Activated gamma-delta T cell treated with anti-CD3 and anti-CD28 coated beads, Interleukin-2, amount 50 U/mL, for 16 hours (primary cell): ENCODE measurements at regions not wholly inside any gene's neighbourhood (a gene's known extent, or its start where the extent isn't known, plus 50 kb on each side); places are given as distances from the start of the nearest gene placed in this dataset.

Experiments used
- DNase-seq: peaks from one replicate; pipeline ENCODE4 v3.0.0-alpha.2; 2020; ENCODE audit warnings: low read depth

- no peak for DNase-seq
These were observed 260.4 kb downstream of the GALC start for GRCh38 chr14:87732562-87732961.

GRCh38 chr14:87725318-87725717, 267.7 kb downstream of the GALC start:
- DNase-seq = no peak

- DNase-seq = no peak
These were observed 280.4 kb downstream of the GALC start for GRCh38 chr14:87712396-87713090.

- DNase-seq = no peak
These were observed 287.5 kb downstream of the GALC start for GRCh38 chr14:87705439-87705896.

GRCh38 chr14:87698481-87698880, 294.5 kb downstream of the GALC start:
- no peak for DNase-seq

- no peak for DNase-seq
These were observed 296.5 kb downstream of the GALC start for GRCh38 chr14:87696485-87696884.

- no peak for DNase-seq
These were observed 301.7 kb downstream of the GALC start for GRCh38 chr14:87691042-87691881.

- no peak for DNase-seq
These were observed 302.8 kb downstream of the GALC start for GRCh38 chr14:87690076-87690613.

GRCh38 chr14:87688524-87688923, 304.5 kb downstream of the GALC start:
- DNase-seq = no peak

- no peak for DNase-seq
These were observed 305.6 kb downstream of the GALC start for GRCh38 chr14:87687420-87687819.

- DNase-seq = no peak
These were observed 306.2 kb downstream of the GALC start for GRCh38 chr14:87686746-87687145.

- no peak for DNase-seq
These were observed 313.1 kb downstream of the GALC start for GRCh38 chr14:87679866-87680265.

GRCh38 chr14:87678624-87679023, 314.4 kb downstream of the GALC start:
- DNase-seq = no peak

- DNase-seq = no peak
These were observed 316.1 kb downstream of the GALC start for GRCh38 chr14:87676814-87677437.

- no peak for DNase-seq
These were observed 325.3 kb downstream of the GALC start for GRCh38 chr14:87667659-87668058.

- no peak for DNase-seq
These were observed 336.7 kb downstream of the GALC start for GRCh38 chr14:87656315-87656714.

GRCh38 chr14:87652278-87652677, 340.7 kb downstream of the GALC start:
- DNase-seq = no peak

GRCh38 chr14:87644689-87645088, 348.3 kb downstream of the GALC start:
- no peak for DNase-seq

GRCh38 chr14:87643005-87643404, 350.0 kb downstream of the GALC start:
- no peak for DNase-seq

GRCh38 chr14:87640553-87640952, 352.4 kb downstream of the GALC start:
- no peak for DNase-seq

- DNase-seq = no peak
These were observed 354.8 kb downstream of the GALC start for GRCh38 chr14:87638196-87638595.

- no peak for DNase-seq
These were observed 357.5 kb downstream of the GALC start for GRCh38 chr14:87635442-87635841.

- no peak for DNase-seq
These were observed 360.2 kb downstream of the GALC start for GRCh38 chr14:87632796-87633195.
